Activated naive CD8-positive, alpha-beta T cell treated with anti-CD3 and anti-CD28 coated beads, Interleukin-2, amount 50 U/mL, for 16 hours (primary cell): ENCODE measurements at regions not wholly inside any gene's neighbourhood (a gene's known extent, or its start where the extent isn't known, plus 50 kb on each side); places are given as distances from the start of the nearest gene placed in this dataset.

Experiments
- DNase-seq: peaks from one replicate; pipeline ENCODE4 v3.0.0-alpha.2; 2020; ENCODE audit warnings: low read depth, low spot score

- DNase-seq, result no peak
Measured at GRCh38 chr3:28088811-28089526, 152.4 kb upstream of the CMC1 start.

- no peak for DNase-seq
Measured at GRCh38 chr3:28089527-28089897, 151.9 kb upstream of the CMC1 start.

GRCh38 chr3:28099296-28099695 lies 142.1 kb upstream of the CMC1 start:
- no peak for DNase-seq

- no peak for DNase-seq
Measured at GRCh38 chr3:28101705-28102104, 139.7 kb upstream of the CMC1 start.

- no peak for DNase-seq
Measured at GRCh38 chr3:28103861-28104260, 137.6 kb upstream of the CMC1 start.

GRCh38 chr3:28104896-28105534 lies 136.4 kb upstream of the CMC1 start:
- DNase-seq, result no peak

- no peak for DNase-seq
Measured at GRCh38 chr3:28109829-28110228, 131.6 kb upstream of the CMC1 start.

GRCh38 chr3:28110869-28111268 lies 130.6 kb upstream of the CMC1 start:
- DNase-seq, result no peak

GRCh38 chr3:28114893-28115292 lies 126.5 kb upstream of the CMC1 start:
- no peak for DNase-seq

GRCh38 chr3:28115316-28115715 lies 126.1 kb upstream of the CMC1 start:
- no peak for DNase-seq

- no peak for DNase-seq
Measured at GRCh38 chr3:28117598-28117997, 123.8 kb upstream of the CMC1 start.

- no peak for DNase-seq
Measured at GRCh38 chr3:28118087-28118486, 123.3 kb upstream of the CMC1 start.

GRCh38 chr3:28122227-28122626 lies 119.2 kb upstream of the CMC1 start:
- no peak for DNase-seq

GRCh38 chr3:28124882-28125281 lies 116.5 kb upstream of the CMC1 start:
- DNase-seq, result no peak

GRCh38 chr3:28125342-28125741 lies 116.1 kb upstream of the CMC1 start:
- DNase-seq, result no peak

GRCh38 chr3:28130836-28131235 lies 110.6 kb upstream of the CMC1 start:
- DNase-seq, result no peak

- no peak for DNase-seq
Measured at GRCh38 chr3:28132941-28133340, 108.5 kb upstream of the CMC1 start.

GRCh38 chr3:28134198-28134597 lies 107.2 kb upstream of the CMC1 start:
- DNase-seq, result no peak

- DNase-seq, result no peak
Measured at GRCh38 chr3:28134792-28135375, 106.5 kb upstream of the CMC1 start.

- DNase-seq, result no peak
Measured at GRCh38 chr3:28136607-28137216, 104.7 kb upstream of the CMC1 start.

- DNase-seq, result no peak
Measured at GRCh38 chr3:28138043-28138610, 103.3 kb upstream of the CMC1 start.

- DNase-seq, result no peak
Measured at GRCh38 chr3:28139288-28139687, 102.1 kb upstream of the CMC1 start.
